ENCODE measurements at regions not wholly inside any gene's neighbourhood (a gene's known extent, or its start where the extent isn't known, plus 50 kb on each side); places are given as distances from the start of the nearest gene placed in this dataset.

GRCh38 chr5:124302533-124302932 is 443.9 kb downstream of the ZNF608 start:
- no peak overlapping the region for H3K27ac ChIP-seq (ENCODE audit: low read depth, low read length, poor library complexity, severe bottlenecking)
- CTCF ChIA-PET (ENCODE audit: unreplicated experiment): no interaction called here
- no TSS peak for BruUV-seq (replicated peaks)

DNA sequence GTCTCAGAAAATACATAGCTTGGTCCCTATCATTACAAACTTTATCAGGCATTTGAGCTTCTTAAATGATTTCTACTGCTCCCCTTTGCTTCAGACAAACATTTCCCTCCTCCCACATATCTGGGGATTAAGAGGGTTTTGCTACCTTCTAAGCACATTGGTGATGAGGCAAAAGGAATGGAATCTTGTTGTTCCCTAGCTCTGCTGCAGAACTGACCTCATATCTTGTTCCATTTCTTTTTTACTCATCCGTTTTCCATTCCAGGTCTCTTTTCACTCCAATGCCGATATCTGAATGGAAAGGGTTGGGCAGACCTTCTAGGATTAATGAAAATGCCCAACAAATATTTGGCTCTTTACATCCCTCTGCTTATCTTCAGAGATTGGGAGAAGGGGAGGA is 444.6 kb downstream of the ZNF608 start:
- DNase-seq (ENCODE audit: low spot score): no peak
- Histone ChIP-seq H3K9me3 (ENCODE audit: low read length) (no peaks in the 10 kb centered on the region), H3K79me2 (ENCODE audit: insufficient read depth, low read depth, low read length) (no peaks in the 10 kb centered on the region), H3K4me1 (ENCODE audit: insufficient read depth, low read length, poor library complexity, severe bottlenecking) (no peaks in the 10 kb centered on the region), H3K4me3 (ENCODE audit: low read depth, low read length, poor library complexity, severe bottlenecking) (no peak overlapping the region), H2AFZ (ENCODE audit: low read length) (no peak overlapping the region), H3K27ac (ENCODE audit: low read depth, low read length, poor library complexity, severe bottlenecking) (no peak overlapping the region), H3K9me2 (ENCODE audit: insufficient read depth, low read length) (no peaks in the 10 kb centered on the region), H3K36me3 (ENCODE audit: insufficient read depth, low read length) (no peaks in the 10 kb centered on the region), H3K4me2 (ENCODE audit: low read length) (no peak overlapping the region), H4K20me1 (ENCODE audit: insufficient read depth, low read length) (no peaks in the 10 kb centered on the region)
- TF ChIP-seq EZH2phosphoT487 (IDR thresholded peaks at IDR 0.05; ENCODE audit: borderline replicate concordance, low read depth, low read length): no peak
- TF ChIP-seq, protein P1, sequence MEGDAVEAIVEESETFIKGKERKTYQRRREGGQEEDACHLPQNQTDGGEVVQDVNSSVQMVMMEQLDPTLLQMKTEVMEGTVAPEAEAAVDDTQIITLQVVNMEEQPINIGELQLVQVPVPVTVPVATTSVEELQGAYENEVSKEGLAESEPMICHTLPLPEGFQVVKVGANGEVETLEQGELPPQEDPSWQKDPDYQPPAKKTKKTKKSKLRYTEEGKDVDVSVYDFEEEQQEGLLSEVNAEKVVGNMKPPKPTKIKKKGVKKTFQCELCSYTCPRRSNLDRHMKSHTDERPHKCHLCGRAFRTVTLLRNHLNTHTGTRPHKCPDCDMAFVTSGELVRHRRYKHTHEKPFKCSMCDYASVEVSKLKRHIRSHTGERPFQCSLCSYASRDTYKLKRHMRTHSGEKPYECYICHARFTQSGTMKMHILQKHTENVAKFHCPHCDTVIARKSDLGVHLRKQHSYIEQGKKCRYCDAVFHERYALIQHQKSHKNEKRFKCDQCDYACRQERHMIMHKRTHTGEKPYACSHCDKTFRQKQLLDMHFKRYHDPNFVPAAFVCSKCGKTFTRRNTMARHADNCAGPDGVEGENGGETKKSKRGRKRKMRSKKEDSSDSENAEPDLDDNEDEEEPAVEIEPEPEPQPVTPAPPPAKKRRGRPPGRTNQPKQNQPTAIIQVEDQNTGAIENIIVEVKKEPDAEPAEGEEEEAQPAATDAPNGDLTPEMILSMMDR (conservative IDR thresholded peaks at IDR 0.05; ENCODE audit: low read length): no peak
- CTCF ChIA-PET (ENCODE audit: unreplicated experiment): no interaction called here
- intact Hi-C loops (cut with micrococcal nuclease; ENCODE audit: unreplicated experiment): no loop called here
- POLR2A ChIA-PET: interaction anchor here (0.7 to 1.0 kb wide), 3 partner anchors 9 to 1187 kb away, joined by 3 read pairs; no protein-coding TSS in a partner anchor
- no TSS peak for BruUV-seq (replicated peaks)

More at GRCh38 chr5:124302533-124302932, 443.9 kb downstream of the ZNF608 start:
- Histone ChIP-seq H3K4me2 (ENCODE audit: low read length) (no peak overlapping the region), H3K4me3 (ENCODE audit: low read depth, low read length, poor library complexity, severe bottlenecking) (no peak overlapping the region), H3K9me3 (ENCODE audit: low read length) (no peaks in the 10 kb centered on the region), H2AFZ (ENCODE audit: low read length) (no peak overlapping the region), H3K4me1 (ENCODE audit: insufficient read depth, low read length, poor library complexity, severe bottlenecking) (no peaks in the 10 kb centered on the region), H3K79me2 (ENCODE audit: insufficient read depth, low read depth, low read length) (no peaks in the 10 kb centered on the region), H4K20me1 (ENCODE audit: insufficient read depth, low read length) (no peaks in the 10 kb centered on the region), H3K36me3 (ENCODE audit: insufficient read depth, low read length) (no peaks in the 10 kb centered on the region), H3K9me2 (ENCODE audit: insufficient read depth, low read length) (no peaks in the 10 kb centered on the region)
- POLR2A ChIA-PET: no interaction called here
- intact Hi-C loops (cut with micrococcal nuclease; ENCODE audit: unreplicated experiment): no loop called here
- DNase-seq (ENCODE audit: low spot score): no peak
- no peak for TF ChIP-seq EZH2phosphoT487 (IDR thresholded peaks at IDR 0.05; ENCODE audit: borderline replicate concordance, low read depth, low read length)
- TF ChIP-seq, protein P1 (conservative IDR thresholded peaks at IDR 0.05; ENCODE audit: low read length): no peak

GRCh38 chr5:124300815-124301621 is 445.4 kb downstream of the ZNF608 start:
- Histone ChIP-seq H3K79me2 (ENCODE audit: insufficient read depth, low read depth, low read length) (no peaks in the 10 kb centered on the region), H3K9me3 (ENCODE audit: low read length) (no peaks in the 10 kb centered on the region), H3K36me3 (ENCODE audit: insufficient read depth, low read length) (no peaks in the 10 kb centered on the region), H3K4me2 (ENCODE audit: low read length) (no peak overlapping the region), H3K27ac (ENCODE audit: low read depth, low read length, poor library complexity, severe bottlenecking) (no peak overlapping the region), H3K4me1 (ENCODE audit: insufficient read depth, low read length, poor library complexity, severe bottlenecking) (no peaks in the 10 kb centered on the region), H2AFZ (ENCODE audit: low read length) (no peak overlapping the region), H3K9me2 (ENCODE audit: insufficient read depth, low read length) (no peaks in the 10 kb centered on the region), H4K20me1 (ENCODE audit: insufficient read depth, low read length) (no peaks in the 10 kb centered on the region), H3K4me3 (ENCODE audit: low read depth, low read length, poor library complexity, severe bottlenecking) (no peak overlapping the region)
- no TSS peak for BruUV-seq (replicated peaks)
- ChIA-PET CTCF (ENCODE audit: unreplicated experiment) (no interaction called here), POLR2A (interaction anchor here (0.6 to 1.0 kb wide), 5 partner anchors 10 to 1188 kb away, joined by 3 to 7 read pairs (median 3); no protein-coding TSS in a partner anchor)
- DNase-seq (ENCODE audit: low spot score): no peak
- intact Hi-C loops (cut with micrococcal nuclease; ENCODE audit: unreplicated experiment): no loop called here
- TF ChIP-seq, protein P1 (conservative IDR thresholded peaks at IDR 0.05; ENCODE audit: low read length): no peak
- no peak for TF ChIP-seq EZH2phosphoT487 (IDR thresholded peaks at IDR 0.05; ENCODE audit: borderline replicate concordance, low read depth, low read length)
